ENCODE measurements at regions not wholly inside any gene's neighbourhood (a gene's known extent, or its start where the extent isn't known, plus 50 kb on each side); places are given as distances from the start of the nearest gene placed in this dataset.

GRCh38 chr9:86708918-86709835 lies 238.1 kb downstream of the GAS1 start:
- intact Hi-C loops (cut with micrococcal nuclease) (loop anchor here (5.0 kb wide), 1 partner anchor 222 kb away; no protein-coding TSS in a partner anchor), in situ Hi-C loops (cut with MboI; ENCODE audit: low sequenced_read_pairs) (no loop called here), dilution Hi-C loops (cut with HindIII; ENCODE audit: low sequenced_read_pairs, unreplicated experiment) (no loop called here)
- Histone ChIP-seq H3K27ac (ENCODE audit: insufficient read depth, low read length) (no peak overlapping the region), H3K9me1 (ENCODE audit: insufficient read depth, low read length) (peaks cover 7% of the 10 kb centered on the region), H3K56ac (ENCODE audit: extremely low read depth, insufficient read depth, low read length) (no peak overlapping the region), H3K36me3 (ENCODE audit: control insufficient read depth, insufficient read depth, low read length) (no peaks in the 10 kb centered on the region), H3K18ac (ENCODE audit: low read depth, low read length) (no peak overlapping the region), H3K14ac (replicated peaks; ENCODE audit: low read depth, low read length) (no peak overlapping the region), H2BK15ac (ENCODE audit: low read depth, low read length) (no peak overlapping the region), H3K4me3 (ENCODE audit: insufficient read depth, low read depth, low read length) (no peak overlapping the region), H3K4me1 (ENCODE audit: control insufficient read depth, insufficient read depth, low read length) (peaks cover 6% of the 10 kb centered on the region), H3K4me2 (ENCODE audit: low read depth, low read length) (no peak overlapping the region), H2AK5ac (ENCODE audit: low read depth, low read length) (no peak overlapping the region), H2BK120ac (ENCODE audit: low read depth, low read length) (no peak overlapping the region), H3K9me3 (ENCODE audit: control insufficient read depth, insufficient read depth, low read length) (no peaks in the 10 kb centered on the region), H4K8ac (ENCODE audit: low read depth in 2 of 2, low read length in 2 of 2) (no peak overlapping the region), H3K4ac (ENCODE audit: low read depth, low read length) (0 out of 2 replicates have a peak overlapping the region, but pooled peaks have one; percentile 29), H3K23ac (ENCODE audit: low read depth, low read length) (no peak overlapping the region), H3K27me3 (ENCODE audit: control insufficient read depth, insufficient read depth, low read length) (no peaks in the 10 kb centered on the region), H4K91ac (ENCODE audit: insufficient read depth, low read depth, low read length) (no peak overlapping the region), H2BK20ac (ENCODE audit: low read depth, low read length) (peak overlapping the region; percentile 6; the same call in 1 of the 2 replicates), H2AK9ac (replicated peaks; ENCODE audit: low read depth, low read length, poor library complexity) (no peak overlapping the region), H3K9ac (ENCODE audit: low read depth, low read length) (no peak overlapping the region), H2AFZ (replicated peaks; ENCODE audit: low read length, poor library complexity) (no peak overlapping the region), H3K79me1 (ENCODE audit: low read depth in 1 of 2, low read length in 2 of 2) (no peaks in the 10 kb centered on the region), H4K20me1 (ENCODE audit: insufficient read depth, low read length) (no peaks in the 10 kb centered on the region), H2BK5ac (ENCODE audit: low read depth, low read length, poor library complexity, severe bottlenecking) (no peak overlapping the region), H4K5ac (ENCODE audit: low read depth, low read length) (no peak overlapping the region)
- no peak for ATAC-seq (ENCODE audit: low read depth)
- no peak for DNase-seq
- POLR2A ChIA-PET (ENCODE audit: unreplicated experiment): no interaction called here
- WGBS, 2 experiments (ENCODE audit: extremely low coverage in 2 of 2, insufficient read length in 1 of 2): 80% methylated on average over 3 of the region's 9 CpGs; no CpG with 5 or more reads in 1 of the 2 experiments
- CTCF ChIA-PET: interaction anchor here (0.8 kb wide), 1 partner anchor 482 kb away, joined by 4 read pairs; no protein-coding TSS in a partner anchor
- no TSS peak for BruUV-seq (replicated peaks)
- no peak for TF ChIP-seq MAZ (IDR thresholded peaks at IDR 0.05; ENCODE audit: borderline replicate concordance, low read depth, low read length)
- no peak for TF ChIP-seq MXI1 (IDR thresholded peaks at IDR 0.05; ENCODE audit: borderline replicate concordance, low read depth, low read length)
- TF ChIP-seq BHLHE40 (IDR thresholded peaks at IDR 0.05; ENCODE audit: low read depth, low read length): no peak
- TF ChIP-seq, protein P1, sequence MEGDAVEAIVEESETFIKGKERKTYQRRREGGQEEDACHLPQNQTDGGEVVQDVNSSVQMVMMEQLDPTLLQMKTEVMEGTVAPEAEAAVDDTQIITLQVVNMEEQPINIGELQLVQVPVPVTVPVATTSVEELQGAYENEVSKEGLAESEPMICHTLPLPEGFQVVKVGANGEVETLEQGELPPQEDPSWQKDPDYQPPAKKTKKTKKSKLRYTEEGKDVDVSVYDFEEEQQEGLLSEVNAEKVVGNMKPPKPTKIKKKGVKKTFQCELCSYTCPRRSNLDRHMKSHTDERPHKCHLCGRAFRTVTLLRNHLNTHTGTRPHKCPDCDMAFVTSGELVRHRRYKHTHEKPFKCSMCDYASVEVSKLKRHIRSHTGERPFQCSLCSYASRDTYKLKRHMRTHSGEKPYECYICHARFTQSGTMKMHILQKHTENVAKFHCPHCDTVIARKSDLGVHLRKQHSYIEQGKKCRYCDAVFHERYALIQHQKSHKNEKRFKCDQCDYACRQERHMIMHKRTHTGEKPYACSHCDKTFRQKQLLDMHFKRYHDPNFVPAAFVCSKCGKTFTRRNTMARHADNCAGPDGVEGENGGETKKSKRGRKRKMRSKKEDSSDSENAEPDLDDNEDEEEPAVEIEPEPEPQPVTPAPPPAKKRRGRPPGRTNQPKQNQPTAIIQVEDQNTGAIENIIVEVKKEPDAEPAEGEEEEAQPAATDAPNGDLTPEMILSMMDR (conservative IDR thresholded peaks at IDR 0.05; ENCODE audit: low read depth, low read length): no peak
- TF ChIP-seq FOS (IDR thresholded peaks at IDR 0.05; ENCODE audit: low read depth, low read length): no peak
- TF ChIP-seq SMC3 (IDR thresholded peaks at IDR 0.05; ENCODE audit: low read depth, low read length): no peak
- TF ChIP-seq ELK1 (IDR thresholded peaks at IDR 0.05; ENCODE audit: borderline replicate concordance, low read depth, low read length): no peak
- TF ChIP-seq CHD1 (IDR thresholded peaks at IDR 0.05; ENCODE audit: low read depth, low read length): no peak
- TF ChIP-seq CEBPB (IDR thresholded peaks at IDR 0.05; ENCODE audit: low read depth, low read length): no peak
- TF ChIP-seq NFE2L2 (IDR thresholded peaks at IDR 0.05; ENCODE audit: low read depth, low read length): no peak
- TF ChIP-seq, protein P2, sequence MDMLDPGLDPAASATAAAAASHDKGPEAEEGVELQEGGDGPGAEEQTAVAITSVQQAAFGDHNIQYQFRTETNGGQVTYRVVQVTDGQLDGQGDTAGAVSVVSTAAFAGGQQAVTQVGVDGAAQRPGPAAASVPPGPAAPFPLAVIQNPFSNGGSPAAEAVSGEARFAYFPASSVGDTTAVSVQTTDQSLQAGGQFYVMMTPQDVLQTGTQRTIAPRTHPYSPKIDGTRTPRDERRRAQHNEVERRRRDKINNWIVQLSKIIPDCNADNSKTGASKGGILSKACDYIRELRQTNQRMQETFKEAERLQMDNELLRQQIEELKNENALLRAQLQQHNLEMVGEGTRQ (IDR thresholded peaks at IDR 0.05; ENCODE audit: low read depth, low read length): no peak
- no peak for TF ChIP-seq POLR2A (IDR thresholded peaks at IDR 0.05; ENCODE audit: low read depth, low read length)
- TF ChIP-seq RCOR1 (IDR thresholded peaks at IDR 0.05; ENCODE audit: insufficient replicate concordance, low read length): no peak
- TF ChIP-seq RAD21 (IDR thresholded peaks at IDR 0.05; ENCODE audit: low read length): no peak
- no peak for TF ChIP-seq MAFK (IDR thresholded peaks at IDR 0.05; ENCODE audit: low read depth, low read length)
